SK-MEL-5 (cell line): ENCODE measurements at regions not wholly inside any gene's neighbourhood (a gene's known extent, or its start where the extent isn't known, plus 50 kb on each side); places are given as distances from the start of the nearest gene placed in this dataset.

Experiments
- DNase-seq: peaks from one replicate; pipeline ENCODE4 v3.0.0-alpha.2; 2016; ENCODE audit warnings: low read depth, low spot score
- in situ Hi-C: cut with HindIII; loops from 2 replicates; pipeline ENCODE4 v1.10.0; 2016; ENCODE audit warnings: low sequenced_read_pairs, high pct_unique_total_duplicates, low pct_unique_long_range_greater_than_20kb

DNA sequence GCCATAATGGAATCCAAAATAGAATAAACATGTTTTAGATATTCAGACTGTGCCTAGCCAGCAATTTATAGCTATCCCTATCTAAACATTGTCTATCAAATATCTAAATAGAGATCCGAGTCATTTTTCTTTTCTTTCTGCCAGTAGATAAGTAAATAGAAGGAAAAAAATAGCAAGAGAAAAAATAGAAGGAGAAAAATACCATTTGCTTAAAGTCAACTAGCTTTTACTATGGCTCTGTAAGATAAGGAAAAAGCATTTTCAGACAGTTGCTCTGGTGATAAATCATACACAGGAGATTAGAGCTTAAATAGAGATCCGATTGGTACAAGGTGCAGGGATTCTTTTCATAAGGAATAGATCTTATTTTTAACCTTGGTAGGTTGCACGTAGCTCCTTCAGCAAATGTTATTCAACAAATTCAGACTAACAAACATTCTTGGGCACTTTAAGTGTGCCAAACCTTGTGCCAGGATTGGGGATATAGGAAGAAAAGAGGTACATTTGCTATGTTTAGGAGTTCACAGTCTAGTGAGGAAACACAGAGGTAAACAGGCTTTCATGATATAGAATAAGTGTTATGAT is 70.1 kb upstream of the CCDC190 start:
- in situ Hi-C loops = no loop called here

DNA sequence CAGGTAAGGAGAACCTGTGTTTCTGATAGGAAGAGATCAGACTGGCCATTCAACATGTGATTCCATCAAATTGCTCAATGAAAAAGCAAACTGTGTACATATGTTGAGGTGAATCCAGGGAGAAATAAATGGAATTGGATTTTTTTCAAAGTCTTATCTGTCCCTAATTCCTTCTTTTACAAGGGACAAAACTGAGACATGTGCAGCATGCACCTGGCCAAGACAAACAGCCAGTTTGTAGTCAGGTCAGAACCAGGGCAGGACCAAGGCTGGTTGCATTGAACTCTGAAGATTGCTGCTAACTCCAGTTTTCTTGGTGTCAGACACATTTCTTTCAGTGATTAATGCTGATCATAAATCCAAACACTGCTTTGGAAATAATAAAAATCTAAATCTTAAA is 69.6 kb upstream of the CCDC190 start:
- in situ Hi-C loops = no loop called here
- no peak for DNase-seq

More for the DNA sequence above, 70.1 kb upstream of the CCDC190 start:
- no peak for DNase-seq

DNA sequence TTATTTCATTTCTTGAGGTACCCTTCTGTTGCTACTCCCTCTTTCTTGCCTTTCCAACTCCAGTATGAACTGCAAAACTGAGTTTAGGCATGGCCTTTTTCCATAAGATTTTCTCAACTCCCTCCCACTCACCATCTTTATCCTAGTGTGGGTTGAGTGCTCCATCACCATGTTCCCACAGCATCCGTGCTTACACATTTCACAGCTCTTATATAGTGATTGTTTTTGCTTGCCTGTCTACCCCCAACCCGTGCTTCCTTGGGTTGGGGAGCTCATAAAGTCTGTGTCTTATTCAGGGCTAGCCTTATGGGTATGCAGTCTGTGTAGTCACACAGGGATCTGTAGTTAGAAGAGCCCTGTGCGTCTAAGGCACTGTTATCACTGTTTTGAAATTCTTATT is 68.2 kb upstream of the CCDC190 start:
- no peak for DNase-seq
- in situ Hi-C loops = no loop called here

DNA sequence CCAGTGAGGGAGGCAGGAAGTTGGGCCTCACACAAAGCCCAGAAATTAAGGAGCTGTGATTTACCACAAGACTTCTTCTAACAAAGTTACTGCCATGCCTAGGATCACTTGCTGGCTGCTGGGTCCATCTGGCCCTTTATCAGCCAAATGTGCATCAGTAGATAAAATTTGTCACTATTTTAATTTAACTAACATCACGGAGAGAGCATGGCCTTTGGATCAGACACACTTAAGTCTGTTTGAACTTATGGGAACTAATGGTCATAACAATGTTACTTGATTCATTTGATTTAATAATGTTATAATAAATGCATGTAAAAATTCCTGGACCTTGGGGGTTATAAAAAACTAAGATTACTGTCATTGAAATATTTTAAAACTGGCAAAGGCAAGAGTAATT is 67.2 kb upstream of the CCDC190 start:
- no peak for DNase-seq
- in situ Hi-C loops = no loop called here

DNA sequence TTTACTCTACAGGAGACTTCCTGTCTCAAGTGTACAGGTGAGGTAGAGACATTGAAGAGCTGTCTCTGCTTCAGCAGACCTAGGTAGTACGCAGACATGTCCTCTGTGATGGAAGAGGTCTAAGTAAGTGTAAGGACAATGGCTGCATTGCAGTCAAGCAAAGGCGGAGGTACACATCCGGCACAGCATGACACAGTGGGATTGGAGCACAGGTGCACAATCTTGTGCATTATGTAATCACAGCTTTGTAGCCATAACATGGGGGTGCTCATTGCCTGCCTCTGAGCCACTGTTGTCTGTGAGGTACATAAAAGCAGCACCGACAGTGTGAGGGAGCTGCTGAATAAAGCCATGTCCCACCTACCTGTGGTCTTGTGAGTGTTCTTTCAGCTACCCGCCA is 66.4 kb upstream of the CCDC190 start:
- in situ Hi-C loops = no loop called here
- DNase-seq = no peak

DNA sequence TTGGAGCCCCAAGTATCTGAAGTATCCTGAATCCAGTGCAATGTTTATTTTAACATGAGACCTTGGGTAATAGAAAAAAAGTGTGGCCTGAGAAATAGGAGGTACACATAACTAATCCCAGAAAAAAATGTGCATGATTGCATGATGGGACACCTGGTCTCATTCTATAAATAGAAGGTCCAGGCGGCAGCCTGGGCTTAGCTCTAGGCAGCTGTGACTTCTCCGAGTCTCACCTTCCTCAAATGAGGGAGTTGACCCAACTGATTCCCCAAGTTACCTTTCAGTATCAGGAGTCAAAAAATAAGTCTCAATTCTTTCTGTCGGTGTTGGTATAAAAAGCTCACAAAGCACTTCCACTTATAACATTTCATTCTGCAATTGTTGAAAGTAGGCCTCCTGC is 65.9 kb upstream of the CCDC190 start:
- in situ Hi-C loops = no loop called here
- no peak for DNase-seq

DNA sequence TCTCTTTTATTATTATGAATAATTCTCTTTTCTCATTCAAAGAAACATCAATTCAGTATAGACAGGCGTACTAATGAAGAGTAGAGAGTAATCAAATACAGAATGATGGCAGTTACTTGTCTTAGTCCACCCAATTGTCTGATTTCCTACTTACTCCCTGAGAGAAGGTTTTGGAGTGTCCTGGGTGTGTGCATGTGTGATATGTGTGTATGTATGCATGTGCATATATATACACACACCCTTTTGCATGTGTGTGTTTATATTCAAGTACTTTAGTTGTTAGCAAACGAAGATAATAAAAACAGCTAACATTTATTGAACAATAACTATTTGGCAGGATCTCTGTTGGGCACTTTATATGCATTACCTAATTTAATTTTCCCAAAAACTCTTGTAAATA is 63.2 kb upstream of the CCDC190 start:
- DNase-seq = no peak
- in situ Hi-C loops = no loop called here

DNA sequence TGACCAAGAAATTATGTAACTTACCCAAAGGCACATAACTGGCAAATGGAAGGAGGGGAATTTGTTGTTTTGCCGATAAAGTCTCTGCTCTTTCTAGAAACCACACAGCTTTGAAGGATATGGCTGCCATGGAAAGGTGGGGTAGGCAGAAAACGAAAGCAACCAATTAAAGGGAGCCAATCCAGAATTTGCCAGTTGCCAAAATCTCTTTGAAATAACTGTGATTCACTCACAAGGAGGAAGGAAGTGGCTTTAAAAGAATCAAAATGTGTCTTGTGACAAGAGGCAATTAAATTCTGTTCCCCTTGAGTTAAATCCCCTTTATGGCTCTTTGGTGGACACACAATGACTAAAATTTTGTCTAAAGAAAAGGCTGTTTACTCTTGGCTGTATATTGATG is 61.2 kb upstream of the CCDC190 start:
- in situ Hi-C loops = no loop called here
- no peak for DNase-seq

DNA sequence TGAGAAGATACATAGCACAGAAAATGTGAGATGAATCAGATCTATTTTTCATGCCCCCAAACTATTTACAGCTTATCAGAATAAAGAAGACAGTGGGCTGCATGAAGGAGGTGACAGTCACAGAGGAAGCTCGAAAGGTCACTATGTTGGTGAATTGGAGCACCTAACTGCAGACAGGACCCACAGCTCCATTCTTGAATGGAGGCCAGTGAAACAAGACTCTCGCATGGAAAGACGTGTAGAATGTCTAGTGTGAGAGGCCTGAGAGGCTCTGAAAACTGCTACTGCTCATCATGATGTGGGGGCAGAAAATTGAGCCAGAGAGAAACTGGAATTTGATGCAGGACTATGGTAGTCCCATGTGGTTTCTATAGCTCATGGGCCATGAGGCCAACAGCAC is 60.3 kb upstream of the CCDC190 start:
- no peak for DNase-seq
- in situ Hi-C loops = no loop called here

DNA sequence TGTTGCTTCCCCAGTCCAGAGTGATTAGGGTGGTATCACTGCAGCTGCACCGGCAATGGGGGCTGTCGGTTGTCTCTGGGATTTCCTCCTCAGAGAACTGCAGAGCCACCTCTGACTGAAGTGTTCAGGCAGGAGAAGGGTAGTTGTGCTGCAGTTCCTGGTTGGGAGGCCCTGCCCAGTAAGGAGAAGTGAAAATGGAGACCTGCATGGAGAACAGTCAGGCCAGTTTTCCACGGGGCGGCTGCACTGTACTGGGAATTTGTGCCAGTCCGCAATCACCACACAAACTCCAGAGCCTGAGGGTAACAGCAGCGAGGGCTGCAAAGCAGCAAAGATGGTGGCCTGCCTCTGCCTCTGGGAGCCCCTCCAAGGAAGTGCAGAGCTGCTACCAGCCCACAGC is 58.1 kb upstream of the CCDC190 start:
- no peak for DNase-seq
- in situ Hi-C loops = no loop called here

DNA sequence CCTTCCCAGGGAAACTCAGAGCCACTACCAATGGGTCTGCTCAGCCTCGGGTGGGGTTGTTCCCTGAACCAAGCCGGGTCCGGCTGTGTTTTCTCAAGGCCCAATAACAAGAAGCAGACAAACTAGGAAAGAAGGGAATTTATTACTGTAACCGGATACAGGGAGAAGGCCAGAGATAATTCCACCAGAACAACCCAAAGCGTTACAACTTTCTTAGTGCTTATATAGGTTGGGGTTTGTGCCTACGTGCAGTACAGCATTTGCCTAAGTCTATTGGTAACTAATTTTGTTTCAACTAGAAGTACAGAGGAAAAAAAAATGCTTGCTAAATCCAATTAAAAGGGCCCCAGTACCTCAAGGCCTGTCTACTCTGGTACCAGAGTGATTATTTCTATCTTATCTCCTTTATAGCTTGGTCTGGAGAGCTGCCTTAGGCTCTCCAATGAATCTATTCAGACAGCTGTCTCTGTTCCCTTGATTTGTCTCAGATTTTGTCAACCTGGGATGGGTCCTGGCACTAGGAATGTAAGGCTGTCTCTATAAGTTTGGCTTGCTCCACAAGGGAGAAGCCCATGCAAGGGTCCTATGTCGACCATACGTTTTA is 57.3 kb upstream of the CCDC190 start:
- in situ Hi-C loops = no loop called here
- no peak for DNase-seq

DNA sequence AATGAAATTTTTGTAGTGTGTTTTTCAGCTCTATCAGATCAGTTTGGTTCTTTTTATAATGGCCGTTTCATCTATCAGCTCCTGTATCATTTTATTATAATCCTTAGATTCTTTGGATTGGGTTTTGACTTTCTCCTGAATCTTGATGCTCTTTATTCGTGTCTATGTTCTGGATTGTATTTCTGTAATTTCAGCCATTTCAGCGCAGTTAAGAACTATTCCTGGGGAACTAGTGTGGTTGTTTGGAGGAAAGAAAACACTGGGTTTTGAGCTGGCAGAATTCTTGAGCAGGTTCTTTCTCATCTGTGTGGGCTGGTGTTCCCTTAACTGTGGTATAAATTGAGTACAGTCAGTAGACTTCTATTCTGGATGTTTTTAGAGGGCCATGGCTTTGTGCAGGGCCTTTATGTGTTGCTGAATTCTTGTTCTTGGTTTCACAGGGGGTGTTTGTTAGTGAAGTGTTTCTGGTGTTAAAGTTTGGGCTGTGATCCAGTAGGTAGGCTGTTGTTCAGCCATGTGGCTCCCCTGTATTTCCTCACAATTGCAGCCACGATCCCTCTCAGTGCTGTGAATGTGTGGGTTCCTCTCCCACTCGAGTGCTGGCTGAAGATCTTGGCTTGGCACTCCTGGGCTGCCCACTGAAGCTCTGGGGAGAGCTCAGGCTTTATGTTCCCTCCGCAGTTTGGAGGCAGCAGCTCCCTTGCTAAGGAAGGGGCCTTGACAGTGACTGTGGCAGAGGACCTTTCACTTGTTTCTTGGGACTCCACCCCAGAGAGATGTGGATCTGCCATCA is 56.0 kb upstream of the CCDC190 start:
- in situ Hi-C loops = no loop called here
- no peak for DNase-seq

DNA sequence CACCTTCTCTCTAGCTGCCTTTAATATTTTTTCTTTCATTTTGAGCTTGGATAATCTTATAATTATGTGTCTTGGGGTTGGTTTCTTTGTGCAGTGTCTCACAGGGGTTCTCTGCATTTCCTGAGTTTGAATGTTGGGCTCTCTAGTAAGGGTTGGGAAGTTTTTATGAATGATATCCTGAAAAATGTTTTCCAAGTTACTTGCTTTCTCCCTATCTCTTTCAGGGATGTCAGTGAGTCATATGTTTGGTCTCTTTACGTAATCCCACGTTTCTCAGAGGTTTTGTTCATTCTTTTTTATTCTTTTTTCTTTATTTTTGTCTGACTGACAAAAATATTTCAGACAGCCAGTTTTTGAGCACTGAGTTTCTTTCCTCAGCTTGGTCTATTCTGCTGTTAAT is 55.4 kb upstream of the CCDC190 start:
- in situ Hi-C loops = no loop called here
- DNase-seq = no peak

DNA sequence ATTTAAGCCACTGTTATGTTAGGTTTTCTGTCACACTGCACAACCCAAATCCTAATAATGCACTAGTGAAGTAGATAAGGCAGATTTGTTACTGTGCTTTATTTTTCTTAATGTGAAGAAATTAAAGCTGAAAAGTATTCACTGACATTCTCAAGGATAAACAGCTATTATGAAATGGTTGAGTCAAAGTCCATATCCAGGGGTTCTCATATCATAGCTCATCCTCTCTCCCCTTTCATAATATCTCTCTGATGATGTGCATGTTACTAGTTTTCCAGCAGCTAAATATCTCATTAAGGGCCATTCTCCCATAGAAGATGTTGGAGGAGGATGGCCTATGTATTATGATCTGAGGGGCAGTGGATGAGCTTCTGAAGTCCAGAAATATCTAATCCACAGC is 53.6 kb upstream of the CCDC190 start:
- in situ Hi-C loops = no loop called here
- DNase-seq = no peak

DNA sequence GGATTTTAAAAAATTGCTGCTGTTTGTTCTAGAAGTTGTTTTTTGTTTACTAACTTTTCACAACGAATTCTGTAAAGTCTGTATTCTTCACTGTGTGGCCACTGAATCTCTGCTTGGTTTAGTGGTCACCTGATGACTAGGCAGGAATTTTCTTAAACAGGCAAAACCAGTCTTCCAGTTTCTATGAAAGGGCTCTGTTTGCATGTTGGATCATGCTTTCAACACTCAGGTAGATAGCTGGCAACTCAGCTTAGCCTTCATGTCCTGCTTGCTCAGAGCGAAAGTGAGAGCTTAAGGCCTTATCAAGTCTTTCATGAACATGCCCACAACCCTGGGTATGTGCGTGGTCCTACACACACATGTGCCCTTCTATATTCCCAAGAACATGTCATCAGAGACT is 52.4 kb upstream of the CCDC190 start:
- in situ Hi-C loops = no loop called here
- no peak for DNase-seq

DNA sequence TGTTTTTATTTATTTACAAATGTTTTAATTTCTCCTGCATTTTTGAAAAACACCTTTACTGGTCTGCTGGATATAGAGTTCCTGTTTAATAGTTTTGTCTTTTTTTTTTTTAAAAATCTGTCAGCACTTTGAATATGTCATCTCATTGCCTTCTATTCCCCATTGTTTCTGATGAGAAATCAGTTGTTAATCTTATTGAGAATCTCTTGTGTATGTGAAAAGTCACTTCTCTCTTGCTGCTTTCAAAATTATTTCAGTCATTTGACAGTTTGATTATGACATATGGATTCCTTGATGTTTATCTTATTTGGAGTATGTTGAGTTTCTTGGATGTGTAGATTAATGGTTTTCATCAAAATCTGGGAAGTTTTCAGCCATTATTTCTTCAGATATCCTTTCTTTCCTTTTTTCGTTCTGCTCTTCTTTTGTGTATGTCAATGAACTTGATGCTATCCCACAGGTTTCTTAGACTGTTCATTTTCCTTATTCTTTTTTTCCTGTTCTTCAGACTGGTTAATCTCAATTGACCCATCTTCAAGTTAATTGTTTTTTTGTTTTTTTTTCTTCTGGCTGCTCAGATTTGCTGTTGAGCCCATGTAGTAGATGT is 51.2 kb upstream of the CCDC190 start:
- in situ Hi-C loops = no loop called here

More for the DNA sequence above, 51.2 kb upstream of the CCDC190 start:
- no peak for DNase-seq
